GM23338 (cell line): ENCODE measurements at regions not wholly inside any gene's neighbourhood (a gene's known extent, or its start where the extent isn't known, plus 50 kb on each side); places are given as distances from the start of the nearest gene placed in this dataset.

Source experiments
- EZH2 ChIP-seq: fragments of 200-600 bp; sonication (generic); IDR thresholded peaks from one replicate; pipeline ENCODE4 v1.8.0; 2017; ENCODE audit warnings: antibody characterized with exemption, mild to moderate bottlenecking, low read depth; ENCODE audit not compliant: unreplicated experiment
- EZH2phosphoT487 ChIP-seq: fragments of 200-600 bp; sonication (generic); IDR thresholded peaks from one replicate; pipeline ENCODE4 v1.8.1; 2018; ENCODE audit warnings: antibody characterized with exemption; ENCODE audit not compliant: unreplicated experiment
- JUNB ChIP-seq: IDR thresholded peaks from one replicate; pipeline ENCODE4 v1.6.1; 2016; ENCODE audit warnings: antibody characterized with exemption; ENCODE audit not compliant: unreplicated experiment
- POLR2AphosphoS5 ChIP-seq: IDR thresholded peaks from 2 replicates; pipeline ENCODE4 v1.6.1; 2016; ENCODE audit warnings: antibody characterized with exemption, low read depth
- ZNF114 ChIP-seq: fragments of 250-450 bp; sonication (Bioruptor Pico); IDR thresholded peaks from 2 replicates; pipeline ENCODE4 v1.5.0; 2020; ENCODE audit warnings: mild to moderate bottlenecking, moderate library complexity
- ZNF331 ChIP-seq: fragments of 250-450 bp; sonication (Bioruptor Pico); IDR thresholded peaks from 2 replicates; pipeline ENCODE4 v1.5.0; 2020; ENCODE audit warnings: low read depth, mild to moderate bottlenecking, moderate library complexity
- TF ChIP-seq, protein P1 (sequence below), 2 experiments: fragments of 200-600 bp in 1 of 2; sonication (generic) in 1 of 2; conservative IDR thresholded peaks; 2 replicates each; pipeline versions ENCODE4 v1.5.1 to v1.6.1; 2016 to 2017; ENCODE audit warnings: antibody characterized with exemption in 2 of 2, low read depth in 2 of 2, mild to moderate bottlenecking in 2 of 2, moderate library complexity in 1 of 2
- TF ChIP-seq, protein P2 (sequence below): IDR thresholded peaks from one replicate; pipeline ENCODE4 v1.6.1; 2018; ENCODE audit warnings: antibody characterized with exemption; ENCODE audit not compliant: unreplicated experiment

DNA sequence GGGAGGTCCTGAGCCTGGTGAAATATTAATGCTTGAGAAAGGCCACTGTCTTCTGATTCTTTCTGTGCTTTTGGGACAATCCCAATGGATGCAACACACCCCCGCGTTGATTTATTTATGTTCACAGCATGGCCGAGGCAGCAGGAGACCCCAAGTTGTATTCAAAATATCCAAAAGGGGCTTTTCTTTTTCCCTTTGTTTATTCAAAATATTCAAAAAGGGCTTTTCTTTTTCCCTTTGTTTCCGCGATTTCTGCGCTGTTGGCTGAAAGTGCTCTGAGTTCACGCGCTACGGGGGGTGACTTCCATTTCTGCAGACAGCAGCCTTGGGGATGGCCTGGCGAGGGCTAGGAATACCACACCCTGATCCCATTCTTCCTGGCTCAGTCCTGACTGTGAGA is 59.5 kb upstream of the PPP2R3B start:
- TF ChIP-seq EZH2, result no peak
- TF ChIP-seq, protein P1, sequence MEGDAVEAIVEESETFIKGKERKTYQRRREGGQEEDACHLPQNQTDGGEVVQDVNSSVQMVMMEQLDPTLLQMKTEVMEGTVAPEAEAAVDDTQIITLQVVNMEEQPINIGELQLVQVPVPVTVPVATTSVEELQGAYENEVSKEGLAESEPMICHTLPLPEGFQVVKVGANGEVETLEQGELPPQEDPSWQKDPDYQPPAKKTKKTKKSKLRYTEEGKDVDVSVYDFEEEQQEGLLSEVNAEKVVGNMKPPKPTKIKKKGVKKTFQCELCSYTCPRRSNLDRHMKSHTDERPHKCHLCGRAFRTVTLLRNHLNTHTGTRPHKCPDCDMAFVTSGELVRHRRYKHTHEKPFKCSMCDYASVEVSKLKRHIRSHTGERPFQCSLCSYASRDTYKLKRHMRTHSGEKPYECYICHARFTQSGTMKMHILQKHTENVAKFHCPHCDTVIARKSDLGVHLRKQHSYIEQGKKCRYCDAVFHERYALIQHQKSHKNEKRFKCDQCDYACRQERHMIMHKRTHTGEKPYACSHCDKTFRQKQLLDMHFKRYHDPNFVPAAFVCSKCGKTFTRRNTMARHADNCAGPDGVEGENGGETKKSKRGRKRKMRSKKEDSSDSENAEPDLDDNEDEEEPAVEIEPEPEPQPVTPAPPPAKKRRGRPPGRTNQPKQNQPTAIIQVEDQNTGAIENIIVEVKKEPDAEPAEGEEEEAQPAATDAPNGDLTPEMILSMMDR (conservative IDR thresholded peaks at IDR 0.05; ENCODE audit: low read depth in 2 of 2), result no peak
- TF ChIP-seq EZH2phosphoT487, result no peak
- no peak for TF ChIP-seq JUNB
- no peak for TF ChIP-seq POLR2AphosphoS5
- TF ChIP-seq ZNF114 (CRISPR knock-in tag), result no peak
- TF ChIP-seq, protein P2, sequence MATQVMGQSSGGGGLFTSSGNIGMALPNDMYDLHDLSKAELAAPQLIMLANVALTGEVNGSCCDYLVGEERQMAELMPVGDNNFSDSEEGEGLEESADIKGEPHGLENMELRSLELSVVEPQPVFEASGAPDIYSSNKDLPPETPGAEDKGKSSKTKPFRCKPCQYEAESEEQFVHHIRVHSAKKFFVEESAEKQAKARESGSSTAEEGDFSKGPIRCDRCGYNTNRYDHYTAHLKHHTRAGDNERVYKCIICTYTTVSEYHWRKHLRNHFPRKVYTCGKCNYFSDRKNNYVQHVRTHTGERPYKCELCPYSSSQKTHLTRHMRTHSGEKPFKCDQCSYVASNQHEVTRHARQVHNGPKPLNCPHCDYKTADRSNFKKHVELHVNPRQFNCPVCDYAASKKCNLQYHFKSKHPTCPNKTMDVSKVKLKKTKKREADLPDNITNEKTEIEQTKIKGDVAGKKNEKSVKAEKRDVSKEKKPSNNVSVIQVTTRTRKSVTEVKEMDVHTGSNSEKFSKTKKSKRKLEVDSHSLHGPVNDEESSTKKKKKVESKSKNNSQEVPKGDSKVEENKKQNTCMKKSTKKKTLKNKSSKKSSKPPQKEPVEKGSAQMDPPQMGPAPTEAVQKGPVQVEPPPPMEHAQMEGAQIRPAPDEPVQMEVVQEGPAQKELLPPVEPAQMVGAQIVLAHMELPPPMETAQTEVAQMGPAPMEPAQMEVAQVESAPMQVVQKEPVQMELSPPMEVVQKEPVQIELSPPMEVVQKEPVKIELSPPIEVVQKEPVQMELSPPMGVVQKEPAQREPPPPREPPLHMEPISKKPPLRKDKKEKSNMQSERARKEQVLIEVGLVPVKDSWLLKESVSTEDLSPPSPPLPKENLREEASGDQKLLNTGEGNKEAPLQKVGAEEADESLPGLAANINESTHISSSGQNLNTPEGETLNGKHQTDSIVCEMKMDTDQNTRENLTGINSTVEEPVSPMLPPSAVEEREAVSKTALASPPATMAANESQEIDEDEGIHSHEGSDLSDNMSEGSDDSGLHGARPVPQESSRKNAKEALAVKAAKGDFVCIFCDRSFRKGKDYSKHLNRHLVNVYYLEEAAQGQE, result no peak
- no peak for TF ChIP-seq ZNF331 (CRISPR knock-in tag)
